H9 (cell line): ENCODE measurements at regions not wholly inside any gene's neighbourhood (a gene's known extent, or its start where the extent isn't known, plus 50 kb on each side); places are given as distances from the start of the nearest gene placed in this dataset.

Experiments used
- DNase-seq: peaks from one replicate; pipeline ENCODE4 v3.0.0-alpha.2; 2017
- H2AFZ ChIP-seq: one replicate; pipeline ENCODE4 v1.6.1; 2013; ENCODE audit warnings: mild to moderate bottlenecking, low read length, control low read depth, moderate library complexity
- H2AK5ac ChIP-seq: 2 replicates; pipeline ENCODE4 v1.6.1; 2013; ENCODE audit warnings: low read length, control low read depth, mixed read lengths; ENCODE audit not compliant: insufficient read length
- H2BK120ac ChIP-seq: one replicate; pipeline ENCODE4 v1.6.1; 2013; ENCODE audit warnings: low read depth, mild to moderate bottlenecking, low read length, control low read depth, inconsistent platforms; ENCODE audit not compliant: poor library complexity, severe bottlenecking
- H2BK12ac ChIP-seq: 2 replicates; pipeline ENCODE4 v1.6.1; 2013; ENCODE audit warnings: low read length, control low read depth, mixed read lengths, low read depth; ENCODE audit not compliant: insufficient read length
- H2BK15ac ChIP-seq: 2 replicates; pipeline ENCODE4 v1.6.1; 2013; ENCODE audit warnings: low read depth, low read length, control low read depth
- H2BK20ac ChIP-seq: one replicate; pipeline ENCODE4 v1.6.1; 2013; ENCODE audit warnings: low read depth, mild to moderate bottlenecking, low read length, control low read depth, inconsistent platforms; ENCODE audit not compliant: poor library complexity, severe bottlenecking
- H2BK5ac ChIP-seq: 2 replicates; pipeline ENCODE4 v1.6.1; 2013; ENCODE audit warnings: low read length, control low read depth, mixed read lengths; ENCODE audit not compliant: insufficient read length
- H3K14ac ChIP-seq: 2 replicates; pipeline ENCODE4 v1.6.1; 2013; ENCODE audit warnings: low read length, control low read depth; ENCODE audit not compliant: insufficient read depth
- H3K18ac ChIP-seq: 2 replicates; pipeline ENCODE4 v1.6.1; 2013; ENCODE audit warnings: low read depth, mild to moderate bottlenecking, mixed read lengths, low read length, control low read depth; ENCODE audit not compliant: insufficient read length
- H3K23ac ChIP-seq: 2 replicates; pipeline ENCODE4 v1.6.1; 2013; ENCODE audit warnings: low read length, control low read depth, mixed read lengths, low read depth; ENCODE audit not compliant: insufficient read length
- H3K23me2 ChIP-seq: 2 replicates; pipeline ENCODE4 v1.6.1; 2013; ENCODE audit warnings: low read depth, mild to moderate bottlenecking, mixed read lengths, low read length, control low read depth; ENCODE audit not compliant: insufficient read length, poor library complexity, severe bottlenecking
- H3K27ac ChIP-seq: 2 replicates; pipeline ENCODE4 v1.5.1; 2013; ENCODE audit warnings: low read length, control low read depth, mixed read lengths, low read depth; ENCODE audit not compliant: insufficient read length
- H3K27me3 ChIP-seq: 2 replicates; pipeline ENCODE4 v1.6.1; 2013; ENCODE audit warnings: low read length, control low read depth, inconsistent platforms; ENCODE audit not compliant: insufficient read depth
- H3K4ac ChIP-seq: 2 replicates; pipeline ENCODE4 v1.6.1; 2013; ENCODE audit warnings: low read depth, mild to moderate bottlenecking, control low read depth, inconsistent platforms, low read length, moderate library complexity
- H3K4me1 ChIP-seq: 2 replicates; pipeline ENCODE4 v1.6.1; 2013; ENCODE audit warnings: low read length, control low read depth, inconsistent platforms; ENCODE audit not compliant: insufficient read depth
- H3K4me2 ChIP-seq: 2 replicates; pipeline ENCODE4 v1.6.1; 2013; ENCODE audit warnings: low read length, control low read depth, mixed read lengths; ENCODE audit not compliant: insufficient read length, insufficient read depth
- H3K56ac ChIP-seq: 2 replicates; pipeline ENCODE4 v1.6.1; 2013; ENCODE audit warnings: low read depth, mild to moderate bottlenecking, mixed read lengths, low read length, control low read depth; ENCODE audit not compliant: insufficient read length
- H3K79me1 ChIP-seq: 2 replicates; pipeline ENCODE4 v1.6.1; 2013; ENCODE audit warnings: low read depth, mild to moderate bottlenecking, moderate library complexity, low read length, control low read depth, inconsistent platforms; ENCODE audit not compliant: insufficient read depth, poor library complexity, severe bottlenecking
- H3K79me2 ChIP-seq: 2 replicates; pipeline ENCODE4 v1.6.1; 2013; ENCODE audit warnings: low read length, control low read depth, inconsistent platforms; ENCODE audit not compliant: insufficient read depth
- H3K9ac ChIP-seq: 2 replicates; pipeline ENCODE4 v1.6.1; 2013; ENCODE audit warnings: low read length, control low read depth, mixed read lengths; ENCODE audit not compliant: insufficient read length; ENCODE audit errors: extremely low read depth
- H3K9me3 ChIP-seq: one replicate; pipeline ENCODE4 v1.6.1; 2013; ENCODE audit warnings: low read depth, low read length, inconsistent platforms; ENCODE audit not compliant: control insufficient read depth
- H3T11ph ChIP-seq: one replicate; pipeline ENCODE4 v1.6.1; 2013; ENCODE audit warnings: mild to moderate bottlenecking, low read length, control low read depth, inconsistent platforms
- H4K20me1 ChIP-seq: one replicate; pipeline ENCODE4 v1.6.1; 2013; ENCODE audit not compliant: control insufficient read depth, insufficient read length, insufficient read depth
- H4K5ac ChIP-seq: 2 replicates; pipeline ENCODE4 v1.6.1; 2013; ENCODE audit warnings: low read depth, mild to moderate bottlenecking, mixed read lengths, low read length, control low read depth; ENCODE audit not compliant: insufficient read length
- H4K8ac ChIP-seq: replicated peaks from 2 replicates; pipeline ENCODE4 v1.6.1; 2013; ENCODE audit warnings: low read length, control low read depth, mixed read lengths, low read depth; ENCODE audit not compliant: insufficient read length
- H4K91ac ChIP-seq: 2 replicates; pipeline ENCODE4 v1.6.1; 2013; ENCODE audit warnings: low read depth, mild to moderate bottlenecking, moderate library complexity, mixed read lengths, low read length, control low read depth; ENCODE audit not compliant: insufficient read length
- H3K27ac Mint-ChIP-seq, 3 experiments: 2 replicates in 2 of 3; 3 replicates in 1 of 3; pipeline ENCODE4 v1.8.0; 2020 to 2021; ENCODE audit warnings: mixed read lengths in 3 of 3, mild to moderate bottlenecking in 1 of 3, moderate library complexity in 1 of 3
- H3K27me3 Mint-ChIP-seq: 2 replicates; pipeline ENCODE4 v1.8.0; 2021; ENCODE audit warnings: low read depth, mild to moderate bottlenecking, moderate library complexity, mixed read lengths
- H3K36me3 Mint-ChIP-seq, 3 experiments: 2 replicates in 2 of 3; 3 replicates in 1 of 3; pipeline ENCODE4 v1.8.0; 2020 to 2021; ENCODE audit warnings: low read depth in 3 of 3, mixed read lengths in 3 of 3; ENCODE audit not compliant: insufficient read depth in 1 of 3
- H3K4me1 Mint-ChIP-seq, 2 experiments: 2 replicates each; pipeline ENCODE4 v1.8.0; 2020; ENCODE audit warnings: mixed read lengths in 2 of 2
- H3K4me3 Mint-ChIP-seq, 2 experiments: 2 replicates in 1 of 2; 3 replicates in 1 of 2; pipeline ENCODE4 v1.8.0; 2020 to 2021; ENCODE audit warnings: mild to moderate bottlenecking in 2 of 2, mixed read lengths in 2 of 2, moderate library complexity in 1 of 2
- H3K9me3 Mint-ChIP-seq, 2 experiments: 2 replicates in 1 of 2; 3 replicates in 1 of 2; pipeline ENCODE4 v1.8.0; 2020; ENCODE audit warnings: mild to moderate bottlenecking in 2 of 2, mixed read lengths in 2 of 2, moderate library complexity in 1 of 2
- CTCF ChIP-seq: fragments of 200-600 bp; sonication (generic); conservative IDR thresholded peaks from 3 replicates; pipeline ENCODE4 v1.8.0; 2021; ENCODE audit warnings: antibody characterized with exemption, mild to moderate bottlenecking
- WGBS: extraction: QIAGEN DNeasy Blood & Tissue Kit; methylation state at CpG from one replicate; pipeline ENCODE4 v1.1.7; 2013; ENCODE audit warnings: missing lambda C conversion rate, low lambda C conversion rate, mixed read lengths; ENCODE audit not compliant: insufficient read length; ENCODE audit errors: extremely low coverage; 5-methylcytosine and 5-hydroxymethylcytosine counted together

GRCh38 chr20:52270001-52270606 lies 78.5 kb upstream of the ZFP64 start:
- no peak overlapping the region for H3K27ac ChIP-seq
- no peak overlapping the region for H3K27ac Mint-ChIP-seq

More at GRCh38 chr20:52270001-52270606, 78.5 kb upstream of the ZFP64 start:
- H3K4ac ChIP-seq: no peak overlapping the region
- H4K8ac ChIP-seq: no peak overlapping the region
- H2BK12ac ChIP-seq: no peak overlapping the region
- H4K20me1 ChIP-seq: no peaks in the 10 kb centered on the region
- no peak overlapping the region for H2BK5ac ChIP-seq
- H3T11ph ChIP-seq: no peak overlapping the region
- no peaks in the 10 kb centered on the region for H3K23me2 ChIP-seq
- no CpG with 5 or more reads among the region's 4 CpGs for WGBS
- no peak for DNase-seq
- H3K9ac ChIP-seq: no peak overlapping the region
- H2AK5ac ChIP-seq: no peak overlapping the region
- H2AFZ ChIP-seq: no peak overlapping the region
- Mint-ChIP-seq H3K4me3 (no peak overlapping the region), H3K36me3 (no peaks in the 10 kb centered on the region), H3K9me3 (no peaks in the 10 kb centered on the region), H3K27me3 (peaks cover 5% of the 10 kb centered on the region), H3K4me1 (no peaks in the 10 kb centered on the region)
- H2BK120ac ChIP-seq: no peak overlapping the region
- H3K79me1 ChIP-seq: no peaks in the 10 kb centered on the region
- no peak overlapping the region for H2BK20ac ChIP-seq
- no peak overlapping the region for H4K5ac ChIP-seq
- no peak for TF ChIP-seq CTCF
- no peak overlapping the region for H4K91ac ChIP-seq
- no peak overlapping the region for H2BK15ac ChIP-seq
- H3K9me3 ChIP-seq: no peaks in the 10 kb centered on the region
- H3K18ac ChIP-seq: no peak overlapping the region
- no peak overlapping the region for H3K23ac ChIP-seq
- H3K79me2 ChIP-seq: no peaks in the 10 kb centered on the region
- H3K14ac ChIP-seq: no peak overlapping the region
- H3K4me1 ChIP-seq: no peaks in the 10 kb centered on the region
- no peak overlapping the region for H3K56ac ChIP-seq
- H3K27me3 ChIP-seq: no peaks in the 10 kb centered on the region
- no peak overlapping the region for H3K4me2 ChIP-seq
